Parathyroid adenoma (tissue), 2 donors: ENCODE measurements at regions not wholly inside any gene's neighbourhood (a gene's known extent, or its start where the extent isn't known, plus 50 kb on each side); places are given as distances from the start of the nearest gene placed in this dataset.
"Not testable (repeated sequence)": the region's sequence is repeated elsewhere in the genome, so short reads cannot be mapped to it uniquely, and the experiment has no call there.

Experiments
- H2AFZ ChIP-seq: fragments of 300-600 bp; sonication (generic); one replicate; pipeline ENCODE4 v1.7.0; 2017; ENCODE audit warnings: antibody characterized with exemption, mild to moderate bottlenecking
- H3K27ac ChIP-seq: fragments of 300-600 bp; sonication (generic); one replicate; pipeline ENCODE4 v1.7.0; 2017
- H3K27me3 ChIP-seq: fragments of 300-600 bp; sonication (generic); one replicate; pipeline ENCODE4 v1.7.0; 2017; ENCODE audit warnings: low read length; ENCODE audit not compliant: control insufficient read depth, insufficient read depth
- H3K36me3 ChIP-seq: fragments of 300-600 bp; sonication (generic); one replicate; pipeline ENCODE4 v1.7.0; 2017; ENCODE audit warnings: low read length; ENCODE audit not compliant: control insufficient read depth, insufficient read depth
- H3K4me1 ChIP-seq: fragments of 300-600 bp; sonication (generic); one replicate; pipeline ENCODE4 v1.7.0; 2017; ENCODE audit warnings: control low read depth
- H3K4me2 ChIP-seq: fragments of 300-600 bp; sonication (generic); one replicate; pipeline ENCODE4 v1.7.0; 2017; ENCODE audit warnings: low read length
- H3K4me3 ChIP-seq: fragments of 300-600 bp; sonication (generic); one replicate; pipeline ENCODE4 v1.7.0; 2017; ENCODE audit warnings: low read depth, low read length
- H3K79me2 ChIP-seq: fragments of 300-600 bp; sonication (generic); one replicate; pipeline ENCODE4 v1.7.0; 2017; ENCODE audit warnings: control low read depth
- H3K9ac ChIP-seq: fragments of 300-600 bp; sonication (generic); one replicate; pipeline ENCODE4 v1.7.0; 2017; ENCODE audit warnings: mild to moderate bottlenecking
- H3K9me3 ChIP-seq: fragments of 300-600 bp; sonication (generic); one replicate; pipeline ENCODE4 v1.7.0; 2017; ENCODE audit warnings: low read length; ENCODE audit not compliant: control insufficient read depth
- TF ChIP-seq, protein P1 (sequence below): fragments of 300-600 bp; sonication (generic); IDR thresholded peaks from one replicate; pipeline ENCODE4 v1.7.0; 2017; ENCODE audit warnings: antibody characterized with exemption, mild to moderate bottlenecking
- donor health status: primary hyperparathyroidism.

- H3K27me3 ChIP-seq = no peaks in the 10 kb centered on the region
- no peak overlapping the region for H3K4me2 ChIP-seq
- H2AFZ ChIP-seq = no peak overlapping the region
- H3K4me1 ChIP-seq = no peaks in the 10 kb centered on the region
- H3K9me3 ChIP-seq = no peaks in the 10 kb centered on the region
- H3K36me3 ChIP-seq = no peaks in the 10 kb centered on the region
- TF ChIP-seq, protein P1, sequence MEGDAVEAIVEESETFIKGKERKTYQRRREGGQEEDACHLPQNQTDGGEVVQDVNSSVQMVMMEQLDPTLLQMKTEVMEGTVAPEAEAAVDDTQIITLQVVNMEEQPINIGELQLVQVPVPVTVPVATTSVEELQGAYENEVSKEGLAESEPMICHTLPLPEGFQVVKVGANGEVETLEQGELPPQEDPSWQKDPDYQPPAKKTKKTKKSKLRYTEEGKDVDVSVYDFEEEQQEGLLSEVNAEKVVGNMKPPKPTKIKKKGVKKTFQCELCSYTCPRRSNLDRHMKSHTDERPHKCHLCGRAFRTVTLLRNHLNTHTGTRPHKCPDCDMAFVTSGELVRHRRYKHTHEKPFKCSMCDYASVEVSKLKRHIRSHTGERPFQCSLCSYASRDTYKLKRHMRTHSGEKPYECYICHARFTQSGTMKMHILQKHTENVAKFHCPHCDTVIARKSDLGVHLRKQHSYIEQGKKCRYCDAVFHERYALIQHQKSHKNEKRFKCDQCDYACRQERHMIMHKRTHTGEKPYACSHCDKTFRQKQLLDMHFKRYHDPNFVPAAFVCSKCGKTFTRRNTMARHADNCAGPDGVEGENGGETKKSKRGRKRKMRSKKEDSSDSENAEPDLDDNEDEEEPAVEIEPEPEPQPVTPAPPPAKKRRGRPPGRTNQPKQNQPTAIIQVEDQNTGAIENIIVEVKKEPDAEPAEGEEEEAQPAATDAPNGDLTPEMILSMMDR = no peak
- H3K4me3 ChIP-seq = no peak overlapping the region
- no peak overlapping the region for H3K9ac ChIP-seq
- no peak overlapping the region for H3K27ac ChIP-seq
- H3K79me2 ChIP-seq = no peaks in the 10 kb centered on the region
Measured at GRCh38 chr10:2525781-2526180, 541.6 kb upstream of the PFKP start.

DNA sequence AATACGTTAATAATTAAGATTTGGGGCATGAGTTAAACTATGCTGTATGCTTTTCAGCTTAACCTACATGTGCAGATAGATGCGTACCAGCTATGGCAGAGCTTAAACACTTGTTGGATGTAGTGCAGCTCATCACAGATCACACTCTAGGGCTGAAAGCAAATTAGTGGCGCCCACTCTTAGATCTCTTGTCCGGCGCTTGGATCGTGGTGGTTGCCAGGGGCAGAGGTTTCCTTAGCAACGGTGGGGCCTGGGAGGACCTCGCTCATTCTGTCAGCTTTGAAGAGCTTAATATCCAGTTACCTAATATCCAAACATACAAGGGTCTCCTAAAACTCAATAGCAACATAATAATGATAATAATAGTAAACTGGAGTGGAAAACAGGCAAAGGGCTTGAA lies 548.2 kb upstream of the PFKP start:
- no peaks in the 10 kb centered on the region for H3K9me3 ChIP-seq
- H3K79me2 ChIP-seq = no peaks in the 10 kb centered on the region
- H3K4me3 ChIP-seq = no peak overlapping the region
- no peak overlapping the region for H3K27ac ChIP-seq
- no peak overlapping the region for H2AFZ ChIP-seq
- no peak overlapping the region for H3K4me2 ChIP-seq
- H3K9ac ChIP-seq = no peak overlapping the region
- TF ChIP-seq, protein P1 = no peak
- H3K4me1 ChIP-seq = no peaks in the 10 kb centered on the region
- H3K27me3 ChIP-seq = no peaks in the 10 kb centered on the region
- H3K36me3 ChIP-seq = no peaks in the 10 kb centered on the region

- TF ChIP-seq, protein P1 = no peak
- no peak overlapping the region for H2AFZ ChIP-seq
- no peak overlapping the region for H3K27ac ChIP-seq
- no peaks in the 10 kb centered on the region for H3K36me3 ChIP-seq
- H3K4me3 ChIP-seq = no peak overlapping the region
- H3K4me2 ChIP-seq = no peak overlapping the region
- H3K9me3 ChIP-seq = no peaks in the 10 kb centered on the region
- H3K79me2 ChIP-seq = no peaks in the 10 kb centered on the region
- no peak overlapping the region for H3K9ac ChIP-seq
- no peaks in the 10 kb centered on the region for H3K27me3 ChIP-seq
- no peaks in the 10 kb centered on the region for H3K4me1 ChIP-seq
Measured at GRCh38 chr10:2509081-2509531, 558.2 kb upstream of the PFKP start.

- H3K4me3 ChIP-seq, H3K27me3 ChIP-seq, H3K9ac ChIP-seq, H3K27ac ChIP-seq, H3K9me3 ChIP-seq, H3K4me2 ChIP-seq, H3K36me3 ChIP-seq, H2AFZ ChIP-seq, H3K4me1 ChIP-seq, H3K79me2 ChIP-seq: not testable (repeated sequence)
Measured at GRCh38 chr10:2501366-2501940, 565.9 kb upstream of the PFKP start.

GRCh38 chr10:2494399-2494798 lies 572.9 kb upstream of the PFKP start:
- H3K36me3 ChIP-seq = no peaks in the 10 kb centered on the region
- no peaks in the 10 kb centered on the region for H3K27me3 ChIP-seq
- no peak overlapping the region for H3K4me2 ChIP-seq
- H3K4me3 ChIP-seq = no peak overlapping the region
- no peak overlapping the region for H3K9ac ChIP-seq
- no peak overlapping the region for H2AFZ ChIP-seq
- no peaks in the 10 kb centered on the region for H3K4me1 ChIP-seq
- H3K79me2 ChIP-seq = no peaks in the 10 kb centered on the region
- H3K9me3 ChIP-seq = no peaks in the 10 kb centered on the region
- H3K27ac ChIP-seq = no peak overlapping the region
- TF ChIP-seq, protein P1 = no peak
